H1 (cell line): ENCODE measurements at regions not wholly inside any gene's neighbourhood (a gene's known extent, or its start where the extent isn't known, plus 50 kb on each side); places are given as distances from the start of the nearest gene placed in this dataset.

Experiments
- CTCF ChIA-PET: fragments of 300-600 bp; sonication (Branson Sonifier 250); formaldehyde crosslinking; loops from one replicate; lab custom pipeline; 2021; ENCODE audit not compliant: partially characterized antibody; lab: Charles Lee
- POLR2A ChIA-PET: fragments of 300-600 bp; sonication (Branson Sonifier 250); formaldehyde crosslinking; loops from one replicate; lab custom pipeline; 2021; ENCODE audit warnings: inconsistent platforms; ENCODE audit not compliant: partially characterized antibody; lab: Charles Lee
- DNase-seq, 2 experiments: peaks; one replicate each; pipeline versions ENCODE4 v3.0.0 to v3.0.0-alpha.2; 2010 to 2022; ENCODE audit warnings: low spot score in 2 of 2, low read depth in 1 of 2, mixed read lengths in 1 of 2
- FAIRE-seq: peaks from 2 replicates; lab custom pipeline; 2011; peaks lifted over from hg19 to GRCh38; lab: Jason Lieb, UNC
- H2AFZ ChIP-seq: 2 replicates; pipeline ENCODE4 v1.8.1; 2012; ENCODE audit warnings: low read length, inconsistent platforms
- H2AK5ac ChIP-seq: 2 replicates; pipeline ENCODE4 v1.6.1; 2013; ENCODE audit warnings: low read depth, low read length
- H2BK120ac ChIP-seq: replicated peaks from 2 replicates; pipeline ENCODE3; 2013; ENCODE audit warnings: low read depth, low read length, inconsistent platforms
- H2BK12ac ChIP-seq: 2 replicates; pipeline ENCODE4 v1.6.1; 2013; ENCODE audit warnings: low read depth, low read length
- H2BK15ac ChIP-seq: 2 replicates; pipeline ENCODE4 v1.6.1; 2013; ENCODE audit warnings: low read length
- H2BK20ac ChIP-seq: 2 replicates; pipeline ENCODE4 v1.6.1; 2013; ENCODE audit warnings: low read length
- H2BK5ac ChIP-seq: 2 replicates; pipeline ENCODE4 v1.6.1; 2013; ENCODE audit warnings: low read depth, low read length
- H3K14ac ChIP-seq: 2 replicates; pipeline ENCODE4 v1.6.1; 2013; ENCODE audit warnings: inconsistent platforms; ENCODE audit not compliant: insufficient read length
- H3K18ac ChIP-seq: 2 replicates; pipeline ENCODE4 v1.6.1; 2013; ENCODE audit warnings: low read length; ENCODE audit errors: extremely low read depth
- H3K23ac ChIP-seq: 2 replicates; pipeline ENCODE4 v1.6.1; 2013; ENCODE audit warnings: inconsistent platforms; ENCODE audit not compliant: insufficient read length
- H3K23me2 ChIP-seq: 2 replicates; pipeline ENCODE4 v1.6.1; 2013; ENCODE audit warnings: low read depth, low read length
- H3K27ac ChIP-seq: 2 replicates; pipeline ENCODE4 v1.6.1; 2011; ENCODE audit warnings: low read depth, low read length, inconsistent platforms
- H3K27me3 ChIP-seq, 4 experiments: replicated peaks in 1 of 4; 1 replicate in 1 of 4; 2 replicates in 3 of 4; pipeline versions ENCODE4 v1.6.1 to v1.8.1; 2011 to 2013; ENCODE audit warnings: low read length in 3 of 4, mild to moderate bottlenecking in 3 of 4, inconsistent platforms in 2 of 4, mixed read lengths in 2 of 4, moderate library complexity in 1 of 4; ENCODE audit not compliant: control insufficient read depth in 3 of 4, insufficient read depth in 3 of 4; ENCODE audit errors: extremely low read depth in 1 of 4
- H3K36me3 ChIP-seq, 4 experiments: 2 replicates each; pipeline versions ENCODE4 v1.6.1 to v1.8.1; 2011 to 2013; ENCODE audit warnings: mild to moderate bottlenecking in 4 of 4, low read length in 3 of 4, moderate library complexity in 2 of 4, control low read depth in 1 of 4, inconsistent platforms in 1 of 4; ENCODE audit not compliant: insufficient read depth in 4 of 4, control insufficient read depth in 2 of 4
- H3K4ac ChIP-seq: replicated peaks from 2 replicates; pipeline ENCODE3; 2013; ENCODE audit warnings: low read length, low read depth, mixed read lengths, inconsistent platforms; ENCODE audit not compliant: insufficient read length
- H3K4me1 ChIP-seq, 4 experiments: replicated peaks in 1 of 4; 1 replicate in 1 of 4; 2 replicates in 3 of 4; pipeline versions ENCODE4 v1.6.1 to v1.8.1; 2011 to 2013; ENCODE audit warnings: low read length in 3 of 4, inconsistent platforms in 2 of 4, mixed read lengths in 1 of 4; ENCODE audit not compliant: insufficient read depth in 4 of 4, control insufficient read depth in 3 of 4
- H3K4me2 ChIP-seq, 2 experiments: 2 replicates each; pipeline versions ENCODE4 v1.6.1 to v1.8.1; 2011 to 2013; ENCODE audit warnings: low read depth in 2 of 2, low read length in 2 of 2, control low read depth in 1 of 2, inconsistent platforms in 1 of 2, mild to moderate bottlenecking in 1 of 2; ENCODE audit not compliant: insufficient read depth in 1 of 2
- H3K4me3 ChIP-seq, 4 experiments: fragments of 200-600, 300-600 bp in 1 of 4; sonication (generic), shearing (Covaris generic), sonication (Bioruptor Twin) in 1 of 4; 2 replicates each; pipeline versions ENCODE4 v1.5.1 to v1.8.1; 2011 to 2016; ENCODE audit warnings: low read length in 4 of 4, low read depth in 3 of 4, control low read depth in 2 of 4, inconsistent platforms in 2 of 4, mild to moderate bottlenecking in 2 of 4, mixed read lengths in 1 of 4, moderate library complexity in 1 of 4; ENCODE audit not compliant: insufficient read depth in 2 of 4; ENCODE audit errors: extremely low read depth in 1 of 4
- H3K56ac ChIP-seq: replicated peaks from 2 replicates; pipeline ENCODE3; 2013; ENCODE audit warnings: low read depth, mild to moderate bottlenecking, mixed read lengths, low read length, inconsistent platforms; ENCODE audit not compliant: insufficient read length
- H3K79me1 ChIP-seq: 2 replicates; pipeline ENCODE4 v1.6.1; 2013; ENCODE audit warnings: low read depth, low read length, control low read depth
- H3K79me2 ChIP-seq, 2 experiments: 2 replicates each; pipeline versions ENCODE4 v1.6.1 to v1.8.1; 2012 to 2013; ENCODE audit warnings: low read length in 2 of 2, mild to moderate bottlenecking in 2 of 2, inconsistent platforms in 1 of 2; ENCODE audit not compliant: insufficient read depth in 2 of 2, control insufficient read depth in 1 of 2
- H3K9ac ChIP-seq, 4 experiments: replicated peaks in 1 of 4; 1 replicate in 1 of 4; 2 replicates in 3 of 4; pipeline versions ENCODE4 v1.6.1 to v1.8.1; 2011 to 2013; ENCODE audit warnings: low read depth in 3 of 4, low read length in 3 of 4, control low read depth in 2 of 4, mild to moderate bottlenecking in 2 of 4, moderate library complexity in 2 of 4, inconsistent platforms in 1 of 4; ENCODE audit errors: extremely low read depth in 1 of 4
- H3K9me3 ChIP-seq, 2 experiments: 2 replicates each; pipeline versions ENCODE4 v1.6.1 to v1.8.1; 2012 to 2013; ENCODE audit warnings: mild to moderate bottlenecking in 2 of 2, moderate library complexity in 2 of 2, control low read depth in 1 of 2, inconsistent platforms in 1 of 2, low read depth in 1 of 2, low read length in 1 of 2, mixed read lengths in 1 of 2; ENCODE audit not compliant: insufficient read depth in 2 of 2
- H4K20me1 ChIP-seq, 2 experiments: replicated peaks in 1 of 2; 2 replicates each; pipeline versions ENCODE3 to v1.8.1; 2011 to 2013; ENCODE audit warnings: inconsistent platforms in 2 of 2, low read length in 2 of 2, mild to moderate bottlenecking in 1 of 2; ENCODE audit not compliant: insufficient read depth in 2 of 2, control insufficient read depth in 1 of 2
- H4K5ac ChIP-seq: 2 replicates; pipeline ENCODE4 v1.6.1; 2013; ENCODE audit warnings: low read length, low read depth, mixed read lengths, inconsistent platforms; ENCODE audit not compliant: insufficient read length
- H4K8ac ChIP-seq: 2 replicates; pipeline ENCODE4 v1.8.0; 2013; ENCODE audit warnings: mild to moderate bottlenecking, moderate library complexity, low read length, inconsistent platforms; ENCODE audit not compliant: insufficient read depth; ENCODE audit errors: extremely low read depth
- H4K91ac ChIP-seq: replicated peaks from 2 replicates; pipeline ENCODE3; 2013; ENCODE audit warnings: low read length, mixed read lengths, inconsistent platforms; ENCODE audit not compliant: insufficient read length
- ATF2 ChIP-seq: IDR thresholded peaks from 2 replicates; pipeline ENCODE4 v1.6.1; 2012; ENCODE audit warnings: low read length, inconsistent platforms
- BRCA1 ChIP-seq: IDR thresholded peaks from 2 replicates; pipeline ENCODE4 v1.6.1; 2012; ENCODE audit warnings: low read depth, low read length, improper control_type of control experiment
- EP300 ChIP-seq, 2 experiments: IDR thresholded peaks; 1 replicate in 1 of 2; 2 replicates in 1 of 2; pipeline ENCODE4 v1.6.1; 2011 to 2012; ENCODE audit warnings: low read depth in 2 of 2, low read length in 2 of 2, mild to moderate bottlenecking in 2 of 2, borderline replicate concordance in 1 of 2, inconsistent platforms in 1 of 2, moderate library complexity in 1 of 2
- NANOG ChIP-seq: IDR thresholded peaks from 2 replicates; pipeline ENCODE4 v1.6.1; 2011; ENCODE audit warnings: low read length, low read depth, mild to moderate bottlenecking, inconsistent platforms; ENCODE audit not compliant: insufficient read depth, poor library complexity, severe bottlenecking
- RXRA ChIP-seq: IDR thresholded peaks from 2 replicates; pipeline ENCODE4 v1.6.1; 2011; ENCODE audit warnings: low read depth, mild to moderate bottlenecking, low read length, moderate library complexity; ENCODE audit not compliant: insufficient read depth
- SIX5 ChIP-seq: IDR thresholded peaks from 2 replicates; pipeline ENCODE4 v1.6.1; 2011; ENCODE audit warnings: mild to moderate bottlenecking, low read depth, low read length
- SP1 ChIP-seq: IDR thresholded peaks from 2 replicates; pipeline ENCODE4 v1.6.1; 2011; ENCODE audit warnings: low read depth, low read length
- SUZ12 ChIP-seq: fragments of 200-600 bp; sonication (generic); IDR thresholded peaks from 2 replicates; pipeline ENCODE4 v1.6.1; 2012; ENCODE audit warnings: mild to moderate bottlenecking, inconsistent platforms, low read length, moderate library complexity, mixed read lengths
- TAF1 ChIP-seq: IDR thresholded peaks from 2 replicates; pipeline ENCODE4 v1.6.1; 2011; ENCODE audit warnings: mild to moderate bottlenecking, low read depth, low read length
- YY1 ChIP-seq: IDR thresholded peaks from 2 replicates; pipeline ENCODE4 v1.6.1; 2011; ENCODE audit warnings: low read depth, mild to moderate bottlenecking, low read length
- ZNF274 ChIP-seq: IDR thresholded peaks from 2 replicates; pipeline ENCODE4 v1.7.0; 2012; ENCODE audit warnings: low read length, borderline replicate concordance; ENCODE audit errors: extremely low read depth
- WGBS, 2 experiments: shearing (Covaris generic) in 1 of 2; methylation state at CpG; one replicate each; pipeline versions ENCODE4 v1.1.6 to v1.1.7; 2013 to 2015; ENCODE audit warnings: low lambda C conversion rate in 2 of 2, mixed read lengths in 2 of 2, inconsistent platforms in 1 of 2, low coverage in 1 of 2, missing lambda C conversion rate in 1 of 2; ENCODE audit not compliant: insufficient replicate concordance in 2 of 2, insufficient coverage in 1 of 2, insufficient read length in 1 of 2; ENCODE audit errors: extremely low coverage in 1 of 2, missing lambda C conversion rate in 1 of 2; 5-methylcytosine and 5-hydroxymethylcytosine counted together

- no peaks in the 10 kb centered on the region for H3K79me1 ChIP-seq
- no peak overlapping the region for H3K27ac ChIP-seq
- no peak overlapping the region for H3K56ac ChIP-seq
- H2BK15ac ChIP-seq: no peak overlapping the region; the same call in 1 of the 2 replicates
- H3K79me2 ChIP-seq: no peaks in the 10 kb centered on the region
- DNase-seq (no peak), FAIRE-seq (no peak)
- ChIA-PET POLR2A (no interaction called here), CTCF (interaction anchor here (0.7 to 1.9 kb wide), 4 partner anchors 14 to 150 kb away, joined by 3 to 4 read pairs (median 3); no protein-coding TSS in a partner anchor)
- H3K4me1 ChIP-seq: peaks cover 0 to 16% (median 11%) of the 10 kb centered on the region in 4 experiments; a peak in 6 of 7 replicates
- 89% methylated on average over 23 of the region's 23 CpGs; no CpG with 5 or more reads in 1 of the 2 experiments for WGBS, 2 experiments
- H3K27me3 ChIP-seq: peaks cover 0 to 3% (median 0%) of the 10 kb centered on the region in 4 experiments; a peak in 2 of 7 replicates
- no peak overlapping the region for H3K18ac ChIP-seq
- no peak overlapping the region for H2BK120ac ChIP-seq
- H4K91ac ChIP-seq: no peak overlapping the region
- H3K4ac ChIP-seq: no peak overlapping the region
- H4K8ac ChIP-seq: peak overlapping the region; percentile 9; the same call in 1 of the 2 replicates
- H3K9ac ChIP-seq: no peak overlapping the region; a peak in 1 of 7 replicates
- no peaks in the 10 kb centered on the region for H3K36me3 ChIP-seq
- H2AK5ac ChIP-seq: no peak overlapping the region
- H3K23me2 ChIP-seq: no peaks in the 10 kb centered on the region
- H3K4me3 ChIP-seq: no peak overlapping the region
- no peaks in the 10 kb centered on the region for H3K9me3 ChIP-seq
- H3K14ac ChIP-seq: no peak overlapping the region
- no peak overlapping the region for H2AFZ ChIP-seq
- H4K20me1 ChIP-seq: no peaks in the 10 kb centered on the region
- H4K5ac ChIP-seq: no peak overlapping the region
- no peak overlapping the region for H3K23ac ChIP-seq
- H2BK20ac ChIP-seq: 0 out of 2 replicates have a peak overlapping the region, but pooled peaks have one; percentile 25
- 0 out of 2 replicates have a peak overlapping the region, but pooled peaks have one; percentile 75 for H2BK12ac ChIP-seq
- no peak overlapping the region for H3K4me2 ChIP-seq
- H2BK5ac ChIP-seq: no peak overlapping the region
- TF ChIP-seq NANOG: no peak
- TF ChIP-seq SIX5: no peak
- no peak for TF ChIP-seq SP1
- no peak for TF ChIP-seq YY1
- TF ChIP-seq RXRA: no peak
- no peak for TF ChIP-seq EP300 (IDR thresholded peaks at IDR 0.05; ENCODE audit: borderline replicate concordance in 1 of 2, low read depth in 2 of 2, low read length in 2 of 2)
- TF ChIP-seq ATF2: no peak
- no peak for TF ChIP-seq SUZ12
- no peak for TF ChIP-seq ZNF274
- no peak for TF ChIP-seq BRCA1
- no peak for TF ChIP-seq TAF1
Observed at GRCh38 chr1:5770981-5771765, 221.1 kb downstream of the NPHP4 start.
